Stimulated activated CD8-positive, alpha-beta memory T cell treated with anti-CD3 and anti-CD28 coated beads, Interleukin-4, amount 100 ng/mL, for 4 hours (primary cell): ENCODE measurements at regions not wholly inside any gene's neighbourhood (a gene's known extent, or its start where the extent isn't known, plus 50 kb on each side); places are given as distances from the start of the nearest gene placed in this dataset.
"Not testable (repeated sequence)": the region's sequence is repeated elsewhere in the genome, so short reads cannot be mapped to it uniquely, and the experiment has no call there.

ENCODE experiments used
- DNase-seq, 2 donors: peaks; one replicate each; pipeline ENCODE4 v3.0.0-alpha.2; 2020; ENCODE audit warnings: low read depth in 2 of 2, low spot score in 1 of 2

DNA sequence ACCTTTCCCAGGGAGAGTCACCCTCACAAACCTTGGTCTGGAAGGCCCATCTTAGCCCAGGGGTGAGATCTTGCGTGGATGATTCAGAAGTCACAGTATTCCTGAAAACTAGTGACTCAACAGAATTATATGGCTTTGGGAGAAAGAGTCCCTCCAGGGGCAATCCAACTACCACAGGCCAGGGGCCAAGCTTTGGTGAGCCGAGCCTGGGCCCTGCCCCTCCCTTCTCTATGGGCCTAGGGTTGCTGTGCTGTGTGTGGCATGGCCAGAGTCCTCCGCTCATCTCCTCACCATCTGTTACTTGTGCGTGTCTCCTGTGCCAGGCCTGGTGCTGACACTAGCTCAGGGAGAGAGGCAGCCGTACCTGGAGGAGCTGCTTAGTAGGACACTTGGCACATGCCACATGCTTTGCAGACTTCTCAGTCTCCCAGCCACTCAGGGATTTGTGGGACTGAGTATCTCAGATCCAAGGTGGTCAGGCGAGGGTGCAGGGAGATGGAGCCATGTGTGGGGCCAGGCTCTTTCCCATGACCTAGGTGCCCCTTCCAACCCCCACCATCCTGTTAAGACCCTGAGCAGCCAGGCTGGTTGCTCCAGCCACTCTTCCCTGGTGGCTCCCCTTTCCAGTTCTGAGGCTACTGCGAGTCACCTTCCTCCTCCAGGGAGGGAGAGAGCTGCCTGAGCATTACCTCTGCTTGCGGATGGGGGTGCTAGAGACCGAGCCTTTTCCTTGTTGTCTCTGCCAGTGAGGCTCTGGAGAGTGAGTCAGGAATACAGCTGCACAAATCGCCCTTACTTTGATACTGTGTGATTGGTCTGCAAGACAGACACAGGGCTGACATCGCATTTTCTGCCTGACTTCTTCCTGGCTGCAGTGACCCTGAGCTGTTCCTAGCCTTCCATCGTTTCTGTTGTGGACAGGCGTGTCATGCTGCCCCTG is 94.1 kb downstream of the SLC25A47 start:
- no peak for DNase-seq

DNA sequence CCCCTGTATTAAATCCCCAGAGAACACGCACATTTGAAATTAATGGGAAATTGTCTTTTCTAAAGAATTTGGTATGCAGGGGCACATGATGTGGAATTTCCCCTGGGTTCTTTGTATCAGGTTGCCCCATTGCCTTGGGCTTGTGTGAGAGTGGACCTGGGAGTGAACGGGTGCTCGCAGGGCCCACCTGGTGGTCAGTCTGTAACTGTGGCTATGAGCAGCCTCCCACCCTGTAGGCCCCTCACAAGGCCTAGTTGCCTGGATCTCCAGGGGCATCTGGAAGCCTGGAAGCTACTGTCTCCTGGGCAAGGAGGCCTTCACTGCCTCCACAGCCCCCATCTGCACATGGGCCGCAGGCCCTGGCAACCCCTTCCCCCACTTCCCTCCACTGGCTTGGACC is 96.7 kb downstream of the SLC25A47 start:
- no peak for DNase-seq

- DNase-seq: no peak
These were observed 98.8 kb downstream of the SLC25A47 start for GRCh38 chr14:100421756-100422470.

- DNase-seq: no peak
These were observed 99.6 kb downstream of the SLC25A47 start for GRCh38 chr14:100422556-100423316.

DNA sequence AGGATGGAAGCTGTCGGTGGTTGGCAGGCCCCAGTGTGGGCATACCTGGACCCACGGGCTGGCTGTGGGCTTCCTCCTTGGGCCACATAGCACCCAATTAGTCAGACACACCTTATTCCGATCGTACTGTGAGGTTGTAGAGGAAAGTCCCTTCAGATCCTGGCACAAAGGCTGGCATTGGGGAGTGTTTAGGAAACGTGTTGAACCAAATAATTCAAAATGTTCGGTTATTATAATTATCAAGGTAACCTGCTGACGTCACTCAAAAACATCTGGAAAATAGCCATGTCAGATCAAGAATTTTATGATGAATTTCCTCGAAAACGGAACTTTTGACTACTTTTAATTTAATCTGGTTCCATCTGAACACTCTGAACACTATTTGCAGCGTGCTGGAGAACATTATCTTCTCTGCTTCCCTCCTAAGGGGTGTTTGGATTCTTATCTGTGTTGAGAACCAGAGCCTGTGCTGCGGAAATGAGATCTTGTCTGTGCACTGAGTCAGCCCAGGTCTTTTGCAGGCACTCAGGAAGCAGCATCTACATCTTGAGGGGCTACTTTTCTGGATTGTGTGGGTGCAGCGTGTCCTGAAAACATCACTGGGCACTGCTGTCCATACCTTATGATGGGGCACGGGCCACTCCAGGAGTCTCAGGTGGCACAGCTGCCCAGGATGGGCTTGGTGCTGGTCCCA is 100.3 kb downstream of the SLC25A47 start:
- DNase-seq: no peak

- no peak for DNase-seq
These were observed 101.6 kb downstream of the SLC25A47 start for GRCh38 chr14:100424504-100425428.

GRCh38 chr14:100425429-100425827 is 102.3 kb downstream of the SLC25A47 start:
- DNase-seq: no peak

DNA sequence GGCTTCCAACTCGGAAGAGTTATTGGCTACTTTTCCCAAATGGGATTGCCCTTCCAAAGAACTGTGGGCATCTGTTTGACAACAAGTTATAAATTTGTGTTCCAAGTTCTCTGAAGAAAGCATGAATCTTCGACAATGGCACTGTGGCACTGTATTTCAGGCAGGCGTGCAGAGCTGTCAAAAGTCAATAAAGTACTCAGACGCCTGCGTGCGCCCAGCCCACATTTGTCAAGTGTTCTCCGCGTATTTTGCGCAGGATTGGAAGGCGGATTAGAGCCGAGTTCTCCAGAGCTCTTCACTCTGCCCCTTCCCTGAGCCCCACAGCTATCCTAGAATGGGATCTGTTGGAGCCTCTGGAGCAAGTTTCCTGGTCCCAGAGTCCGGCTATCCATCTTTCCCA is 103.2 kb downstream of the SLC25A47 start:
- no peak for DNase-seq

DNA sequence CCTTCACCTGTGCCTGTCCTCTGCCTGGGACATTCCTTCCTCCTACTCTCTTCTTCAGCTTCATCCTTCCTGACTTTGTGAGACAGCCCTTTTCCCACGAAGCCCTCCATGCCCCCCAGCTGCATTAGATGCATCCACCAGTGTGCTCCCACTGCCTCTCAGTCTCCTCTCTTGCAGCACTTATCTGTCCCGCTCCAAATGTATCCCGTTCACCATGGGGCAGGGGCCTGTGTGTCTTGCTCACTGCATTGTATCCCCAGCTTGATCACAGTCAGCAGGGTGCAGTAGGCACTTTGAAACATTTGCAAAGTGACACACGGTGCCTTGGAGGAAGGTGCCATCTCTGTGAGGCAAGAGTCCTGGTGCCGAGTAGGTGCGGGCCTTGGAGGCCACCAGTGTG is 104.0 kb downstream of the SLC25A47 start:
- no peak for DNase-seq

DNA sequence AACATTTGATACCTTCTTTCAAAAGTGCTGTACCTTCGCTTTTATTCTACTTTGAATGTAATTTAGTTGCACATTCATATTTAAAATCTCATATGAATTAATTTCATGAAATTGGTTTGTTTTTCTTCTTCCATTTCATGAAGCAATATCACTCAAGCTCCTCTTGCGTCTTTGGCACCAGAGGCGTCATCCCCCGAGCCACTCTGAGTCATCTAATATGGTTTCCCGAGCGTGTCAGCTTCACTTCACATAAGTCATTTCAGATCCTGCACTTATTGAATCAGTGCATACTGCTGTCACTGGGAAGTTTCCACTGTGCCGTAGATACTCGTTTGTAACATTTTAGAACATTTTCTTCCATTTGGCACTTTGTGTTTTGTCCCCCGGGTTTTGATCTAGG is 105.6 kb downstream of the SLC25A47 start:
- no peak for DNase-seq

GRCh38 chr14:100429537-100429936 is 106.4 kb downstream of the SLC25A47 start:
- no peak for DNase-seq

GRCh38 chr14:100430571-100430970 is 107.4 kb downstream of the SLC25A47 start:
- no peak for DNase-seq

- DNase-seq: not testable (repeated sequence)
These were observed 108.3 kb downstream of the SLC25A47 start for GRCh38 chr14:100431461-100431860.

DNA sequence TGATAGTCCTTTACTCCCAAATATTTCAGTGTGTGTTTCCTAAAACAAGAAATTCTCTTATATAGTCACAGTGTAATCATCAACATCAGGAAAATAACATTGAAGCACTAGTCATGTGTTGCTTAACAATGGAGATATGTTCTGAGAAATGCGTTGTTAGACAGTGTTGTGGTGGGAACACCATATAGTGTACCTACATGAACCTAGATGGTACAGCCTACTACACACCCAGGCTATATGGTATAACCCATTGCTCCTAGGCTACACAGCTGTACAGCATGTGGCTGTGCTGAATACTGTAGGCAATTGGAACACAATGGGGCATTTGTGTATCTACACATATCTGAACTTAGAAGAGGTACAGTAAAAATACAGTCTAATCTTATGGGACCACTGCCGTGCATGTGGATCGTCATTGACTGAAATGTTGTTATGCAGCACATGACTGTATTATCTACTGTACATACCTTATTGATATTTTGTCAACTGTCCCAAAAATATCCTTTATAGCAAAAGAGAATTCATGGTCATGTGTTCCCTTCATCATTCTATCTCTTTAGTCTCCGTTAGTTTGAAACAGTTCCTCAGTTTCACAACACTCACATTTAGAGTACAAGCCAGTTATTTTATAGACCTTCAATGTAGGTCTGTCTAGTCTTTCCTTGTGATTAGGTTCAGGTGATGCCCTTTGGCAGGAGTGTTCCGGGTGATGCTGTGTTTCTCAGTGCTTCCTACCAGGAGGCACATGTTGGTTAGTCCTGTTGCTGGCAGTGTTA is 109.7 kb downstream of the SLC25A47 start:
- DNase-seq: no peak

- no peak for DNase-seq
These were observed 110.3 kb downstream of the SLC25A47 start for GRCh38 chr14:100433428-100433814.

GRCh38 chr14:100434033-100434601 is 111.0 kb downstream of the SLC25A47 start:
- no peak for DNase-seq

DNA sequence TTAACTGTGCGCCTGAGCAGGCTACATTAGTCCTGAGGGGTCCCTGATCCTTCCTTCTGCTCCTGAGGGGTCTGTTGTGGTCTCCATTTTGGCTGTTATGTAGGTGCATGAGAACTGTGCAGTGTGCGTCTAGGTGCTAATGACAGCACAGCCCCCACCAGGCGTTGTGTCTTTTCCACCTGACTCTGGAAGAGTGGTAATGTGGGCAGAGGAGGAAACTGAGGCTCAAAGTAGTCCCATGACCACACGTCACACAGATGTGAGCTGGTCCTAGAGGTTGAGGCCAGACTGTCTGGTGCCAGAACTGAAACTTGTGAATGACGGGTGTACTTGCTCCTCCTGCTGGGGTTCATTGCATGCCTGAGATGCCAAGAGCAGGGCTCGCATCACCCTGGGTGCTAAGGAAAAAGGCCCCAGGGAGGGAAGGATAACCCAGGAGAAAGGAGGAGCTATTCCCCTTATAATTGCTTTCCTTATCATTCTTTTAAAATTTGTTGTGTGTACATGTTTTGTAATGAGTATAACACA is 111.8 kb downstream of the SLC25A47 start:
- DNase-seq: no peak

DNA sequence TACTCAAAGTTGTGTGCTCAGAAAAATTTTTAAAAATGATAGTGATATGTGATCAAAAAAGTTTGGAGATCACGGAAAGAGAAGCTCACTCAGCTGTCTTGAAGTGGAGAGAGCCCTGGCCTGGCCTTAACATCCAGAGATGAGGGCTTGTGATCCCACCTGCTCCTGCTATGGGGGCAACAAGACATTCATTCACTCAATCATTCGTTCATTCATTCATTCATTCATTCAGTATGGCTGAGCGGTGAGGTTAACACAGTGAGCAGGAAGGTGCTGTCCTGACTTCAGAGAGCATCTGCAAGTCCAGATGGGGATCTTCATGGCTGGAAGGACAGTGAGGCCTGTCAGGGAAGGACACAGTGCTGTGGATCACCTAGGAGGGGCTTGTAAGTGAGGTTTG is 112.3 kb downstream of the SLC25A47 start:
- no peak for DNase-seq
